Astrocyte of the cerebellum (primary cell): ENCODE measurements at regions not wholly inside any gene's neighbourhood (a gene's known extent, or its start where the extent isn't known, plus 50 kb on each side); places are given as distances from the start of the nearest gene placed in this dataset.
"Not testable (repeated sequence)": the region's sequence is repeated elsewhere in the genome, so short reads cannot be mapped to it uniquely, and the experiment has no call there.

ENCODE experiments used
- DNase-seq: peaks from one replicate; pipeline ENCODE4 v3.0.0-alpha.2; 2011; ENCODE audit warnings: low read depth
- H3K4me3 ChIP-seq: 2 replicates; pipeline ENCODE4 v1.5.1; 2011; ENCODE audit warnings: mild to moderate bottlenecking, low read depth, low read length, moderate library complexity
- CTCF ChIP-seq: IDR thresholded peaks from 2 replicates; pipeline ENCODE4 v1.5.1; 2012; ENCODE audit warnings: low read length, low read depth, moderate library complexity, mild to moderate bottlenecking; ENCODE audit errors: missing control alignments
- in situ Hi-C: cut with HindIII; loops from 2 replicates; pipeline ENCODE4 v1.10.0; 2017; ENCODE audit warnings: low sequenced_read_pairs

DNA sequence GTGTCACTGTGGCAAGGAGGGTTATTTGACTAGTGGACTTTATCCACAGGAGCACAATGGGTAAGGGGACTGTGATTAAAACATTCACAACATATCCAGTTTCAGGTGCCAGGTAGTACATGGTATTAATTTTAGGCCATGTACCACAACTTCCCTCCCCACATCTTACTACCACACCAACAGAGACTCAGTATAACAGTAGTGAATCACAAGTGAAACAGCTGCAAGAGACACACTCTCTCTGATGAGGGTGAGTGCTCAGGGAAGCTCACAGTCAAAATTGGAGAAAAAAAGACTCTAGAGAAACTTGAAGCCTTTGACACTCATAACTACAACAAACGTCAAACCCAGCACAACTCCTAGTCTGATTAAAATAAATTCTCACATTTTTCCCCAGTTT, 367.6 kb upstream of the GYPC start:
- H3K4me3 ChIP-seq = no peak overlapping the region
- TF ChIP-seq CTCF = no peak
- in situ Hi-C loops = no loop called here
- DNase-seq = no peak

DNA sequence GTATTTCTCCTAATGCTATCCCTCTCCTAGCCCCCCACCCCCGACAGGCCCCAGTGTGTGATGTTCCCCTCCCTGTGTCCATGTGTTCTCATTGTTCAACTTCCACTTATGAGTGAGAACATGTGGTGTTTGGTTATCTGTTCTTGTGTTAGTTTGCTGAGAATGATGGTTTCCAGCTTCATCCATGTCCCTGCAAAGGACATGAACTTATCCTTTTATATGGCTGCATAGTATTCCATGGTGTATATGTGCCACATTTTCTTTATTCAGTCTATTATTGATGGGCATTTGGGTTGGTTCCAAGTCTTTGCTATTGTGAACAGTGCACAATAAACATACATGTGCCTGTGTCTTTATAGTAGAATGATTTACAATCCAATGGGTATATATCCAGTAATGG, 362.0 kb upstream of the GYPC start:
- in situ Hi-C loops, DNase-seq: not testable (repeated sequence)

DNA sequence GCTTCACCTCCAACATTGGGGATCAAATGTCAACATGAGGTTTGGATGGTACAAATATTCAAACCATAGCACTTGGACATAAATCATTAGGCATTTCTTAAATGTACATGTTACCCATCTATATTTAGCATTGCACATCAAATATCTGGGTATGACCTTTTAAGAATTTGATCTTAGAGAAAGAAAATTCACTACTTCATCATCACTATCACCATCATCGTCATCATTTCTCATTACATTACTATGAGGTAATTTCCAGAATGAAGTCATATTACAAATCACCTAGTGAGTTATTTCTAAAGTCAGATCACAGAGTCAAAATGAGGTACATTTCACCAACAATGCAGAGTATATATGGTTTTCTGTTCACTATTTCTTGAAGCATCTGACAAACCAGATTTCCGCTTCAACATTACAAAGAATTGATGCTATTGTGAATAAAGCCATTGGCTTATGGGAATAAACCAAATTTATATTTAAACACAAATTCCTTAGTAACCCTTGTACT, 356.4 kb upstream of the GYPC start:
- in situ Hi-C loops = no loop called here
- no peak for DNase-seq
- no peak overlapping the region for H3K4me3 ChIP-seq
- no peak for TF ChIP-seq CTCF

More for the DNA sequence above, 362.0 kb upstream of the GYPC start:
- H3K4me3 ChIP-seq = not testable (repeated sequence)

- no peak overlapping the region for H3K4me3 ChIP-seq
- no peak for TF ChIP-seq CTCF
- DNase-seq = no peak
- in situ Hi-C loops = no loop called here
Measured at GRCh38 chr2:126300348-126300747, 355.6 kb upstream of the GYPC start.

GRCh38 chr2:126302043-126302442, 353.9 kb upstream of the GYPC start:
- TF ChIP-seq CTCF = no peak
- in situ Hi-C loops = no loop called here
- H3K4me3 ChIP-seq = no peak overlapping the region
- DNase-seq = no peak

DNA sequence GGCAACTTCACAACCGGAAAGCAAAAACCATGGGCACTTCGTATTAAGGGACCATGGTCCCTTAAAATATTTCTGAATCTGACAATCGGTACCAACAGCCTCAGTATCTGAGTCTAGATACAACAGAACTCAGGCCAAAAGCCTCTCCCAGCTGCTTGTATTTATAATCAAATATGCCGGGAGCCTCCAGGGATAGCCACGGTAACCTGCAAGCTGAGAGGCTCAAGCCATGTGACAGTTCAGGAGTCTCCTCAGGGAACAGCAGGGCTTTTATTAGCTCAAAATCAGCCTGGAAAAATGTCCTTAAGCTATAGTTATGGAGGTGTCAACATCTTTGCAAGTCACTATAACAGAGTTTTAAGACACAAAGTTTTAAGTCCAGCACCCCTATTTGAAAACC, 352.8 kb upstream of the GYPC start:
- in situ Hi-C loops = no loop called here
- no peak overlapping the region for H3K4me3 ChIP-seq
- TF ChIP-seq CTCF = no peak
- DNase-seq = no peak

DNA sequence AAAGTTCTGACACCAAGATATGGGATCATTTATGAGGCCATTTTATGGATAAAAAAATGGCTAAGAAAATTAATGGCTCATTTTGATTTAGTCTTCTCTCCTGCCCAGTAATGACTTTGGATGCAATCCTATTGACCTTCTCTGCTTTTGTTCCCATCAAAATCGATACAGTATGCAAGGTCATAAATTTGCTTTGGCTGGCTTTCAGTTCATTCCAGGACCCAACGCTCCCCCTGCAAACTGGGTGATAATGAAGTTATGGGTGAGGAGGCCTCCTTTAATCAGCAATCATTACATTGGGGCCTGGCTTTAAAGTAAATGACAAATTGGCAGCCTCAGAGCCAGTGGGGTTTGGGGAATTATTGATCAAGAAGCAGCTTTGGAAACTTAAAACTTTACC, 351.8 kb upstream of the GYPC start:
- no peak for TF ChIP-seq CTCF
- H3K4me3 ChIP-seq = no peak overlapping the region
- in situ Hi-C loops = no loop called here
- DNase-seq = no peak
